Heart right ventricle (tissue), 16 donors: ENCODE measurements at regions not wholly inside any gene's neighbourhood (a gene's known extent, or its start where the extent isn't known, plus 50 kb on each side); places are given as distances from the start of the nearest gene placed in this dataset.

Experiments
- ATAC-seq, 8 donors: fragments of 200-7000 bp; cut with Tn5 transposase; one replicate each; pipeline ENCODE4 v1.9.1; 2020; ENCODE audit warnings: mild to moderate bottlenecking in 8 of 8, moderate library complexity in 8 of 8, moderate number of reproducible peaks in 1 of 8
- DNase-seq, 2 donors: peaks; one replicate each; pipeline ENCODE4 v3.0.0-alpha.2; 2020
- H3K27ac ChIP-seq, 10 donors: fragments of 200-600 bp; sonication (generic) in 2 of 10; one replicate each; pipeline versions ENCODE4 v1.5.0 to v1.8.0; 2020 to 2022; ENCODE audit warnings: mild to moderate bottlenecking in 3 of 10
- H3K27me3 ChIP-seq, 7 donors: fragments of 200-600 bp; one replicate each; pipeline ENCODE4 v1.8.0; 2021 to 2022; ENCODE audit warnings: mild to moderate bottlenecking in 2 of 7
- H3K36me3 ChIP-seq, 9 donors: fragments of 200-600 bp; sonication (generic) in 1 of 9; one replicate each; pipeline versions ENCODE4 v1.5.0 to v1.8.0; 2020 to 2022; ENCODE audit warnings: mild to moderate bottlenecking in 2 of 9
- H3K4me1 ChIP-seq, 9 donors: fragments of 200-600 bp; sonication (generic) in 1 of 9; one replicate each; pipeline versions ENCODE4 v1.5.0 to v1.8.0; 2020 to 2022; ENCODE audit warnings: mild to moderate bottlenecking in 4 of 9
- H3K4me3 ChIP-seq, 10 donors: fragments of 200-600 bp; sonication (generic) in 2 of 10; one replicate each; pipeline versions ENCODE4 v1.5.0 to v1.8.0; 2020 to 2022; ENCODE audit warnings: mild to moderate bottlenecking in 7 of 10, moderate library complexity in 2 of 10
- H3K9me3 ChIP-seq, 11 donors: fragments of 200-600 bp in 10 of 11; sonication (generic) in 2 of 11; one replicate each; pipeline versions ENCODE4 v1.5.0 to v1.8.0; 2013 to 2022; ENCODE audit warnings: mild to moderate bottlenecking in 2 of 11, control low read depth in 1 of 11, moderate library complexity in 1 of 11
- WGBS, 2 donors: extraction: QIAGEN DNeasy Blood & Tissue Kit; methylation state at CpG; one replicate each; pipeline ENCODE4 v1.1.7; 2013; ENCODE audit warnings: inconsistent platforms in 1 of 2; 5-methylcytosine and 5-hydroxymethylcytosine counted together
- intact Hi-C, 10 donors: fragments of 100-400 bp; cut with DNase I; formaldehyde crosslinking; loops; one replicate each; pipeline versions ENCODE4 v1.11.1 to v1.14.2; 2022
- TF ChIP-seq, protein P1 (sequence below), 9 donors: fragments of 200-600 bp; sonication (generic) in 2 of 9; IDR thresholded peaks; one replicate each; pipeline versions ENCODE4 v1.5.0 to v1.8.0; 2021 to 2022; ENCODE audit warnings: antibody characterized with exemption in 9 of 9, mild to moderate bottlenecking in 5 of 9, moderate library complexity in 1 of 9
- donor health status: Arrhythmogenic right ventricular cardiomyopathy.
- donor health status: ischemic (EF 13 %, LVEDD 7.1; RV severe dilation, severe dysfunction).
- donor health status: healthy with polysubstance abuse.
- donor health status: DM: no; HTN: yes; CAD: no.
- donor health status: DM: no; HTN: no; CAD: no.
- donor health status: ischemic (EF 25% LVEDD 6.9; RV normal size, moderate dysfunction).
- donor health status: ischemic (EF 25% LVEDD 5.7; RV mildly dilated, moderate dysfunction).
- donor health status: healthy.
- donor health status: DM: yes; HTN: yes; CAD: no.
- donor health status: Ischemic cardiomyopathy.
- donor health status: ischemic (EF 35%, LVEDD 5.7; RV mildly dilated, moderate dysfunction).
- donor health status: nonischemic (EF 11% LVEDD 7.7; RV severe dilation, severe dysfunction).
- donor health status: DM: yes; HTN: yes; CAD: no.
- donor health status: PGD.
- donor health status: ischemic (EF 29% LVEDD 5.4; RV normal size, mild dysfunction).
- donor health status: nonischemic (EF 23%, LVEDD 6.1; RV moderate dilation, normal function).

- 69 to 75% methylated on average over 7 of the region's 7 CpGs for WGBS, 2 donors
Measured at GRCh38 chr5:2549900-2550299, 201.6 kb downstream of the IRX2 start.

GRCh38 chr5:2549354-2549753 lies 202.1 kb downstream of the IRX2 start:
- Histone ChIP-seq H3K4me1 (no peaks in the 10 kb centered on the region), H3K36me3 (no peaks in the 10 kb centered on the region), H3K27me3 (peaks cover 0 to 3% (median 0%) of the 10 kb centered on the region in 7 donors), H3K27ac (no peak overlapping the region), H3K9me3 (peaks cover 0 to 24% (median 13%) of the 10 kb centered on the region in 11 donors), H3K4me3 (no peak overlapping the region)
- DNase-seq = no peak
- ATAC-seq = no peak
- TF ChIP-seq, protein P1, sequence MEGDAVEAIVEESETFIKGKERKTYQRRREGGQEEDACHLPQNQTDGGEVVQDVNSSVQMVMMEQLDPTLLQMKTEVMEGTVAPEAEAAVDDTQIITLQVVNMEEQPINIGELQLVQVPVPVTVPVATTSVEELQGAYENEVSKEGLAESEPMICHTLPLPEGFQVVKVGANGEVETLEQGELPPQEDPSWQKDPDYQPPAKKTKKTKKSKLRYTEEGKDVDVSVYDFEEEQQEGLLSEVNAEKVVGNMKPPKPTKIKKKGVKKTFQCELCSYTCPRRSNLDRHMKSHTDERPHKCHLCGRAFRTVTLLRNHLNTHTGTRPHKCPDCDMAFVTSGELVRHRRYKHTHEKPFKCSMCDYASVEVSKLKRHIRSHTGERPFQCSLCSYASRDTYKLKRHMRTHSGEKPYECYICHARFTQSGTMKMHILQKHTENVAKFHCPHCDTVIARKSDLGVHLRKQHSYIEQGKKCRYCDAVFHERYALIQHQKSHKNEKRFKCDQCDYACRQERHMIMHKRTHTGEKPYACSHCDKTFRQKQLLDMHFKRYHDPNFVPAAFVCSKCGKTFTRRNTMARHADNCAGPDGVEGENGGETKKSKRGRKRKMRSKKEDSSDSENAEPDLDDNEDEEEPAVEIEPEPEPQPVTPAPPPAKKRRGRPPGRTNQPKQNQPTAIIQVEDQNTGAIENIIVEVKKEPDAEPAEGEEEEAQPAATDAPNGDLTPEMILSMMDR (IDR thresholded peaks at IDR 0.05) = no peak
- WGBS, 2 donors = 93% methylated on average over 10 of the region's 10 CpGs
- intact Hi-C loops = no loop called here

More at GRCh38 chr5:2549900-2550299, 201.6 kb downstream of the IRX2 start:
- Histone ChIP-seq H3K27ac (no peak overlapping the region), H3K4me1 (no peaks in the 10 kb centered on the region), H3K4me3 (no peak overlapping the region), H3K27me3 (no peaks in the 10 kb centered on the region), H3K9me3 (peaks cover 0 to 27% (median 18%) of the 10 kb centered on the region in 11 donors), H3K36me3 (no peaks in the 10 kb centered on the region)
- ATAC-seq (no peak), DNase-seq (no peak)
- intact Hi-C loops = no loop called here
- TF ChIP-seq, protein P1 (IDR thresholded peaks at IDR 0.05) = no peak

DNA sequence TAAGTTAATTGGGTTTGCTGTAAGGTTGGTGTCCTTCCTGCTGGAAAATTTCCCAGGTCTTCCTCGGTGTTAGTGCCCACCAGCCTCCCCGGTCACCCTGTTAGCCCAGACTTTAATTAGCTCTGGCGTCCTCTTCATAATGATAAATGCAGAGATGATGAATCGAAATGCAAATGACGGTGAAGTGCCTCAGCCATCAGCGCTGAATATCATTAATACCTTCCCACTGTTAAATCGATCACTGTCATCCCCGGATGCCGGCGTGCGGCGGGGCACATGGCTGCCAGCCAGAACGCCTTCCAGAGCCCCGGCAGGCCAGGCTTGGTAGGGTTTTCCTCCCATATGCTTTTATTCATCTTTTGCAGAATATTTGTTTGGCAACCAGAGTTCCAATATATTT lies 204.5 kb downstream of the IRX2 start:
- peaks cover 0 to 8% (median 0%) of the 10 kb centered on the region in 7 donors for H3K27me3 ChIP-seq
- ATAC-seq = no peak
- intact Hi-C loops = no loop called here
- H3K36me3 ChIP-seq = no peaks in the 10 kb centered on the region
- H3K4me1 ChIP-seq = no peaks in the 10 kb centered on the region
- no peak overlapping the region for H3K4me3 ChIP-seq
- WGBS, 2 donors = 87 to 90% methylated on average over 14 of the region's 14 CpGs
- H3K9me3 ChIP-seq = peaks cover 0 to 3% (median 0%) of the 10 kb centered on the region in 11 donors
- TF ChIP-seq, protein P1 (IDR thresholded peaks at IDR 0.05) = no peak
- DNase-seq = no peak
- H3K27ac ChIP-seq = no peak overlapping the region

GRCh38 chr5:2544003-2544402 lies 207.5 kb downstream of the IRX2 start:
- TF ChIP-seq, protein P1 (IDR thresholded peaks at IDR 0.05) = no peak
- no peaks in the 10 kb centered on the region for H3K4me1 ChIP-seq
- peaks cover 0 to 3% (median 0%) of the 10 kb centered on the region in 11 donors for H3K9me3 ChIP-seq
- no peak overlapping the region for H3K4me3 ChIP-seq
- intact Hi-C loops = no loop called here
- ATAC-seq (no peak), DNase-seq (no peak)
- H3K27me3 ChIP-seq = peaks cover 0 to 8% (median 0%) of the 10 kb centered on the region in 7 donors
- H3K27ac ChIP-seq = no peak overlapping the region
- WGBS, 2 donors = 78 to 84% methylated on average over 5 of the region's 5 CpGs
- no peaks in the 10 kb centered on the region for H3K36me3 ChIP-seq
